Erythroblast (primary cell): ENCODE measurements at regions not wholly inside any gene's neighbourhood (a gene's known extent, or its start where the extent isn't known, plus 50 kb on each side); places are given as distances from the start of the nearest gene placed in this dataset.
A peak's percentile ranks its signal among the peaks of the same experiment; 100 is the strongest.

ENCODE experiments used
- DNase-seq, 2 experiments: peaks; one replicate each; lab custom pipeline; 2025; lab: John Stamatoyannopoulos, UW
- GATA1 ChIP-seq: IDR thresholded peaks from 2 replicates; pipeline ENCODE4 v1.6.1; 2011; ENCODE audit warnings: low read depth, mild to moderate bottlenecking, control low read depth, low read length, moderate library complexity
- POLR2A ChIP-seq: IDR thresholded peaks from 2 replicates; pipeline ENCODE4 v1.6.1; 2011; ENCODE audit warnings: mild to moderate bottlenecking, low read length

DNA sequence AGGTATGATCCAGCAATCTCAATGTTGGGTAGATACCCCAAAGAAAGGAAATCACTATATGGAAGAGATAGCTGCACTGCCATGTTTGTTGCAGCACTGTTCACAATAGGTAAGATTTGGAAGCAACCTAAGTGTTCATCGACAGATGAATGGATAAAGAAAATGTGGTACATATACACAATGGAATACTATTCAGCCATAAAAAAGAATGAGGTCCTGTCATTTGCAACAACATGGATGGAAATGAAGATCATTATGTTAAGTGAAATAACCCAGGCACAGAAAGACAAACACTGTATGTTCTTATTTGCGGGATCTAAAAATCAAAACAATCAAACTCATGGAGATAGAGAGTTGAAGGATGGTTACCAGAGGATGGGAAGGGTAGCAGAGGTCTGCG is 372.4 kb upstream of the SPRED2 start:
- no peak for DNase-seq
- TF ChIP-seq POLR2A = no peak
- no peak for TF ChIP-seq GATA1

DNA sequence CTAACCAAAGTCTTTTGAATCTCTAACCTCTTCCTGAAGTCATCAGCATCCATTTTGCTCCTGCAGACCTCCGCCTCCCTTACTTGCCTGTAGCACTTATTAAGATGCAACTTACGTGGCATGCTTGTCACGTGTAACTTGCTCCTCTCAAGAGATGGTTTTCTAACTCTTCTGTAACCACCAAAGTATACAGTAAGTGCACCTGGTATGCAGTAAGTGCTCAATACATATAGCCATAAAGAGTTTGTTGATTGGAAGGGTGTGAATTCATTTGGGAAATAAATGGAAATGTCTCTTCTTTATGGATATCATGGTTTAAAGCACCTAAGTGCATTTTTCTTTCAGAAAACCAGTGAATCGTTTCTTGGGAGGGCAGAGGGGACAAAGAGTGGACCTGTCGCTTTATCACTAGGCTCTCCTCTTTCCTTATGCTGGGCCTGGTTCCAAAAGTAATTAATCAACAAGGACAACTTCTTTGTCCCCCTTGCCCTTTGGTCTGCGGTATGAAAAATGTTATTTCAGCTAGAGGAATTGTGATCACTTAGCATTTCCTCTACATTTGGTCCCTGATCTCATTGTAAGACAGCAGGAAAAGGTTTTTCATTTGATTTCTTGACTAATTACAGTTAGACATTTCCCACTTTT is 370.0 kb upstream of the SPRED2 start:
- no peak for DNase-seq
- TF ChIP-seq GATA1 = no peak
- no peak for TF ChIP-seq POLR2A

DNA sequence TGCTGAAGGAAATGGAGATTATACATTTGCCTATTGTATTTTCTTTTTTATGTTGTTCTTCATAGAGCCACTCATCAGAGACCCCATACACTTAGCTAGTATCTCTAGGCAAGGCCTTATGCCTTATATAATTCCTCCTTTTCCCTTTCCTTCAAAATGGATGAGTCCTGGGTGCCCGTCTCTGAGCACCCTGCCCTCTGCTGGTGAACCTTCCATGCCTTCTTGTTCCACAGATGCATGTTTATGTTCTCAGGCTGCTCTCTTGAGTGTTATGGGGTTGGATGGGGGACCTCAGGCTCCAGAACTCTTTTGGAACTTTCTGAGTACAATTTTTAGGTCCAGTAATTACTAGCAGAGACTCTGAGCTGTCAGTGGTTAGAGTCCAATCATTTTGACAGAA is 368.6 kb upstream of the SPRED2 start:
- peak in 1 of 2 experiments; percentile 5 for DNase-seq
- TF ChIP-seq POLR2A = no peak
- no peak for TF ChIP-seq GATA1

DNA sequence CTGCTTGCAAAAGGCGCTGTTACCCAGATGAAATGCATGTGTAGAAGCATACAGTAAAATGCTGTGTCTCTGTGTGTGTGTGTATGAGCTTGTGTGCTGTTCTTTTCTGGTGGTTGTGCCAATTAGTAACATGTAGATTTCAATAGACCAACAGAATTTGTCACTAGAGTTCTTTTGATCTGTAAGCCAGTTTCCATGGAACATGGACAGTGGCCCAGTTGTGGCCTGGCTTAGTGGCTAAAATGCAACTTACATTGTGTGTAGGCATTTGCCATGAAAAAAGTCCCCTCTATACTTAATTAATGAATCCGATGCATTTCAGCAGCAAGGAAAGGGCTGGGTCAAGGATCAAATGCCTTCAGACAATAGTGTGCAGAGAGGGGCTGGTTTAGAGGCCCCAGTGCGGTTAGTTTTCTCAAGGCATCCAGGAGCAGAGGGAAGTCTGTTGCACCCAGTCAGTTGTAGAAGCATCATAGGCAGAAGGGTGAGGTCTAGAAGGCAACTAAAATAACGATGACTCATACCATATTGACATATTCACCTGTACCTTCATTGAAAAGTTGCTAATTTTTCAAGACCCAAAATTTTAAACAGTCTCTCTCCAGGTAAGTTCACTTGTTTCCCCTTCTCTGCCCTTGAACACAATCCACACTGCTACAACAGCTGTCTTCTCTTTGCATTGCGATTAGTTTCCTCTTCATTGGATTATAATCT is 366.9 kb upstream of the SPRED2 start:
- DNase-seq = no peak
- no peak for TF ChIP-seq GATA1
- TF ChIP-seq POLR2A = no peak

DNA sequence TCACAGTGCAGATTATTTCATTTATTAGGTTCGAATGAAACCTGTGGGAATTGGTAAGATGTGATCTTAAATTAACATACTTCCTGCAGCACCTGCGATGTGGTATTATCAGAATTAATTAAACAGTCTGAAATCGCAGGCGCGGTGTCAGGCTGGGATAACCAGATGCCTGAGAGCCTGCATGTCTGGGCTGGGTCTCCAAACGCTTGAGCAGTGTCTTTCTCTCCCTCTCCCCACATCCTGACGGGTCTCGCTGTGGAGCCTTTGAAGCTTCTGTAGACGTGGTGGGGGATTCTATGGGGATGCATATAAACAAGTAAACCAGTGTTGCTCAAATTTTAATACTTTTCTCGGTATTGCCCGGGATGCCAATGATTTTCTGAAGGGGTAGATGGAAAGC is 366.2 kb upstream of the SPRED2 start:
- no peak for DNase-seq
- TF ChIP-seq GATA1 = no peak
- TF ChIP-seq POLR2A = no peak

DNA sequence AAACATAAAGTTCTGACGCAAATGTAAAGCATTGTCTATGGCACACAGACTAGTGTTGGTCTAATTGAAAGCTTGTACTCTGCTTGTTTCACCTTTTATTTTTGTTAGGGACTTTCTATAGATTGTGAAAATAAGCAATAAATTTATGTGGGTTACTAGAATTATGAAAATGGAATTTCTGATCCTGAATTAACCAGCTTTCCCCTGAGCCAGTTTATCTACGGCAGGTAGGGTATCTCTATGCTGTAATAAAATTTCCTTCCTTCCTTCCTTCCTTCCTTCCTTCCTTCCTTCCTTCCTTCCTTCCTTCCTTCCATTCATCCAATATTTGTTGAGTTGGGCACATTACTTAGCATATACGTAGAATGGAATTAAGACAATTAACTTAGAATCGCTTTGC is 362.6 kb upstream of the SPRED2 start:
- no peak for DNase-seq
- TF ChIP-seq GATA1 = no peak
- TF ChIP-seq POLR2A = no peak

DNA sequence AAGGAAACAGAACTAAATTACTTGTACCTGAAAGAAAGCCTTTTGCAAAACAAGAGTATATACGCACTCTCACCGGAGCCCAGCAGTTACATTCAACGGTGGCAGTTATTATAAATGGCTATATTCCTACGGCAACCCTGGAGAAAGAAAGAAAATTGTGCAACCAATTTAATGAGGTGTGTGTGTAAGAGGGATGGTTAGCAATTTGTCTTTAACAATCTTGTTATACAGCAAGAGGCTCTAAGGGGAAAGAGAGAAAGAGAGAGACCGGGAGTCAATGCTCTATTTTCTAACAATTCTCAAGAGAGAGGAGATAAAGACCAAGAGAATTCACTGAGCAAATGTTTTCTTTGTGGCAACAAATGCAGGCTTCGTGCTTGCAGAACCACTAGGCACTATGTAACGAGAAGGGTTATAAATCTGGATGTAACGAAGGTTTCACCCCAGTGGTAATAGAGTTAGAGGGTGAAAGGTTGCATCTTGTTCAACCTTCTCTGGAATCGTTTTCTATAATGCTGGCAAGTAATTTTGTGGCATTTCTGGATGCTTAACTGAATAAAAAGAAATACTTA is 359.1 kb upstream of the SPRED2 start:
- TF ChIP-seq POLR2A (no peak), GATA1 (no peak)
- DNase-seq = no peak

DNA sequence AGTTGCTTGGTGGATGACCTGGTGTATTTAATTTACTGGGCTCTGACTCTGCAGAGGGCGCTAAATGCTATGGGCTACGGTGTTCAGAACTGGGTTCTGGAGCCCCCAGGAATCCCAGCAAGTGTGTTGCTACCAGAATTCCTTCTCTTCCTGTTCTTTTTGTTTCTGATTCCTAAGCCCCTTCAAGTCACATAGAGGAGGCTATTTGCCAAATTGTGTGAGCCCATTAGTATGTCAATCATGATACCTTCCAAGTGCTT is 358.2 kb upstream of the SPRED2 start:
- TF ChIP-seq POLR2A = no peak
- TF ChIP-seq GATA1 = no peak
- DNase-seq = no peak

DNA sequence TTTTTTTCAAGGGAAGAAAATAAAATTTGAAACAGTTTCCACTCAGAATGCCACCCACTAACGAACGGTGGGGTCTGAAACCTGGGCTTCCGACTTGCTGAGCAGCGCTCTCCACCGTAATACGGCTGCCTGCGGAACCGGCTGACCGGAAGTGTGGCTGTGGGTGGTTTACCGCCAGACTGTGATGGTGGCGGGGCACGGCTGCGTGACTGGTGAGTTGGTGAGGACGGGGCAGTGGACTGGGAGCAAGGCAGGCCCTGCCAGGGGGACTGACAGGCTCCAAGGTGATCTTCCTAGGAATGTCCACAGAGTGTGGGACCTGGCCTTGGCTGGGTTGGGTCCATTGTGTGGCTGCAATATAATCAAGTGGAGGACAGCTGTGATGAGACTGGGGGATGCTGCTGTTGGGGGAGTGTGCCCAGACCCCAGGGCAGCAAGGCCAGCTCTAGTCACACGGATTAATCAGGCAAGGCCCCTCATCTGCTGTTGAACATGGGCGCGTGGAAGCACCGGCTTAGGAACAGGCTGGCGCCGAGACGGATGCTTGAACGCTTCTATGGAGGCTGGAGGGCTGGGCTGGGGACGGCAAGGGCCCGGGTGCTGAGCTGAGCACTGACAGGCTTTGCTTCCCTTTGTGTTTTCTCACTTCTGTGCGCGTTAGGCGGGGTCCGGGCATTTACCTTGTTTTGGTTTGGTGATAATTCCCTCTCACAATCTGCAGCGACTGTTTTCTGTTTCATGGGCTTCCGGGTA is 357.7 kb upstream of the SPRED2 start:
- no peak for TF ChIP-seq POLR2A
- no peak for TF ChIP-seq GATA1
- DNase-seq = no peak

DNA sequence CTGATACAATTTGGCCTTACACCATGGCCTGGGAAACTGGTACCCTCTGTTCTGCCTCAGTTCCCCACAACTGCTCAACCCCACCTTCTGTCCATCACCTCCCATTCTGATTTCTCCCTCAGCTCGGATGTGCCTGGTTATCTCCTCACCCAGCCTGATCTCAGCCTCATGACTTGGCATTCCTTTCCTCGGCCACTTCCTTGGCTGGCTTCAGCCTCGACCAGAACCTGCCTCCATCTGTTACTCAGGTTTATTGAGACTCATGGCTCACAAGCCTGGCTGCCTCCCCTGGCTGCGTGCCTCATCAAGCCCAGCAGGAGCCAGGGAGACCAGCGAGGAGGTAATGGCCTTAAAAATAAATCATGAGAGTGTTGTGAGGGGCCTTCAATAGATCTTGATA is 356.2 kb upstream of the SPRED2 start:
- TF ChIP-seq POLR2A = no peak
- DNase-seq = no peak

DNA sequence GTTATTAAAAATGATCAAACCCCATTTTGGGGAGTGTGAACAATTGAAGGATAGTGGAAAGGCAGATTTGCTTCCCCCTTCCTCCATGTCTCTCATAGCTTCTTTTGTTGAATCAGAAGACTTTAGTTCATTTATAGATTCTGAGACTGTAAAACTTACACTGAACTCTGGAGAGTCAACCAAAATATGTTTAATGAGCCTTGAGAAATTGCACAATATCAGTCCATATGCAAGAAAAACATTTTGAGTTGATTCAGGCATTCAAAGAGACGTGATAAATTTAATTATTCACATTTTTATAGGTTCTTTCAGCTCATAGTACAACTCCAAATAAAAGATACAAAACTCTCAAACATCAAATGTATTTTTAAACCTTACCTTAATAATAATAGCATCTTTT is 354.4 kb upstream of the SPRED2 start:
- no peak for DNase-seq
- TF ChIP-seq POLR2A = no peak
- no peak for TF ChIP-seq GATA1

DNA sequence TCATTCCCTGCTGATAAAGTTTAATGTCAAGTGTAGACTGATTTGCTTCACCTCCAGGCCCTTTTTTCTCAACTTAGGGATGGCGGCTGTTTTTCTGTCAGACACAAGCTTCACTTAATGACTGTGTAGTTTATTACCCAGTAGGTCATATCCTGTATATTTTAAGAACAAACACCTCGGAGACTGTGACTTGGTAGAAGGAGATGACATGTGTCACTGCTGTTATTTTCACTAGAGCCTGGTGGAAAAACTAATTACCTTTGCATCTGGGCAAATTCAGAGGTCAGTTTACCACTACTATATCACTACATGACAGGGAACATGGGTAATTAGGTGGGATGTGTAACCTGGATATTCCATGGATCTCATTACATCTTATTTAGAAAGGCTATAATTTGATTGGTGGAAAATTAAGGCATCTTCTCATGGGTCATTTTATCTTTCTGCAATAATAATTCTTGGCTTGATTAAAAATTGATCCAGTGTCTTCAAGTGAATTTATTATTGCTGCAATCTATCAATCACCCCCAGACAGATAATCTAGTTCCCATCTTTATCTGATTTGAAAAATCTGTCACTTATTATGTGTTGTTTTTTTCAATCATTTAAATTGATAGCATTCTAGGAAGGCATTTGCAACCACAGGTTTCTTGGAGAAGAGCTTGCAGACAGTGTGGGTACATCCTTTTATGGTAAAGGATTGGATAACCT is 353.8 kb upstream of the SPRED2 start:
- no peak for DNase-seq
- no peak for TF ChIP-seq GATA1
- no peak for TF ChIP-seq POLR2A

DNA sequence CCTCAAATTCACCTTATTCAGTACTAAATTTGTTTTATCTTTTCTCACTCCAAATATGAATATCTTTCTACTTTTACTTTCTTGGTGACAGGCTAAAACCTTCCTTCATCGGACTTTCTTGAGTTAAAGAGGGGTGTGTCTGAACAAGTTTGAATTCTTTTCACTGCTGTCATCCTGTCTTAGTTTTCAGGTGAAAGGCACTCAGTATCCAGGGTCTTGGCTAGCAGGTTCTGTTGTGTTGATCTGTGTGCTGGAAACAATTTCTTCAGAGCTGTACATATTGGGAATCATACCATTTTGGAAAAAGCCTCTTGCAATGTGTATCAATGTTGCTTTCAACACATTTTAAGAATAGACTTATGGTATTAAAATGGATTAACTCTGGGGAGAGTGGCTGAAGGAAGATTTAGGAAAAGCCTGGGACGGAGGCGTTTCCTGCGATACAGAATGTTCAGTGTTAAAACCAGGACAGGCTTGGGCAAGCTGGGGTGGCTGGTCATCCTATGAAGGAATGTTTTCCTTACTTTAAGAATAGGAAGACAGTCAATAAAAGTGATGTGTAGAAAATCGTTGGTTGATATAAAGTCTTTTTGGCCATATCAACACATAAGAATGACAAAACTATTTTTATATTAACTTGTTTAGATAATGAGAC is 350.7 kb upstream of the SPRED2 start:
- no peak for TF ChIP-seq GATA1
- no peak for DNase-seq
